ENCODE measurements at regions not wholly inside any gene's neighbourhood (a gene's known extent, or its start where the extent isn't known, plus 50 kb on each side); places are given as distances from the start of the nearest gene placed in this dataset.

DNA sequence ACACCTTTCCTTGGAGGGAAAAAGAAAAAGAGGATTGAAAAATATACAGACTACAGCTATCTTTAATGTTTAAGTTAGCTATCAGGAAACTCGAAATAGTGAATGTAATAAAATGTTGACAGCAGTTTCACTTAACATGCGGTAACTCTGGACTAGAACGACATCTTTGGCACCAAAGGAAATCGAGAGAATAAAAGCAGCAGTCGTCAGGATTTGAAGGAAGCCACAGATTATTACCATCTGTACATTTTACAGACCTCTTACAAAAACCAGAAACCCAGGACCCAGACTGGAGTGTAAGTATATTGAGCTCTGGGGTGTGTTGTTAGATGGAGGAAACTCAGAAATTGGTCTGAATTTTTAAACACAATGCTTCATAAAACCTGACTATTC is 51.6 kb upstream of the STOX2 start:
- TF ChIP-seq CTCF (IDR thresholded peaks at IDR 0.05) (no peak), POLR2A (IDR thresholded peaks at IDR 0.05) (no peak)
- ATAC-seq (no peak), DNase-seq (no peak)
- Histone ChIP-seq H3K9me3 (no peaks in the 10 kb centered on the region), H3K36me3 (no peaks in the 10 kb centered on the region), H3K4me3 (no peak overlapping the region), H3K27me3 (no peaks in the 10 kb centered on the region), H3K4me1 (peaks cover 0 to 5% (median 0%) of the 10 kb centered on the region in 4 donors), H3K27ac (no peak overlapping the region)
- intact Hi-C loops (cut with DNase I) = no loop called here
- WGBS (ENCODE audit: insufficient coverage, low coverage, low lambda C conversion rate, missing lambda C conversion rate) = 41% methylated on average over 5 of the region's 5 CpGs

All from right lobe of liver (tissue), 6 donors.